ENCODE measurements at regions not wholly inside any gene's neighbourhood (a gene's known extent, or its start where the extent isn't known, plus 50 kb on each side); places are given as distances from the start of the nearest gene placed in this dataset.

DNA sequence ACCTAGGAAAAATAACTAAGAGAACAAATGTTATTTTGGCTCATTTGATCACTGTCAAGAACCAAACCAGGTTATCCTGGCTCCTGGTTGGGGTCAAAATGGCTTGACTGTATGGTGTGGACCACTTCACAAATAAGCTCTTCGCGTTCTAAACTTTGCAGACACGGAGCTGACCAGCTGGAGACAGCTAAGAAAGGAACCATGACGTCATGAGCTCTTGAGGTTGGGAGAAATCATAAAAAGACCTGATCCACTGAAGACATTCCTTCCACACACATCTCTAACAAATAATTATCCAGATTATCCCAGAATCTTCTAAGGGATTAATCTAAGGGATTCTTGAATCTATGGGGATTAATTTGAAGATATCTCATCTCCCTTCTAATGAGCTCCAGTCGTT is 321.5 kb upstream of the IGF1R start:
- CTCF ChIA-PET: interaction anchor here (0.6 to 2.2 kb wide), 5 partner anchors 15 to 122 kb away, joined by 3 to 15 read pairs (median 6); no protein-coding TSS in a partner anchor
- POLR2A ChIA-PET: no interaction called here
- Mint-ChIP-seq H3K27ac (no peak overlapping the region), H3K4me1 (peaks cover 18% of the 10 kb centered on the region), H3K27me3 (ENCODE audit: low read depth) (no peaks in the 10 kb centered on the region), H3K9me3 (peaks cover 45% of the 10 kb centered on the region), H3K4me3 (no peak overlapping the region), H3K36me3 (peaks cover 32% of the 10 kb centered on the region)
- TF ChIP-seq ZNF121 (CRISPR knock-in tag; IDR thresholded peaks at IDR 0.05): no peak
- TF ChIP-seq, protein P1, sequence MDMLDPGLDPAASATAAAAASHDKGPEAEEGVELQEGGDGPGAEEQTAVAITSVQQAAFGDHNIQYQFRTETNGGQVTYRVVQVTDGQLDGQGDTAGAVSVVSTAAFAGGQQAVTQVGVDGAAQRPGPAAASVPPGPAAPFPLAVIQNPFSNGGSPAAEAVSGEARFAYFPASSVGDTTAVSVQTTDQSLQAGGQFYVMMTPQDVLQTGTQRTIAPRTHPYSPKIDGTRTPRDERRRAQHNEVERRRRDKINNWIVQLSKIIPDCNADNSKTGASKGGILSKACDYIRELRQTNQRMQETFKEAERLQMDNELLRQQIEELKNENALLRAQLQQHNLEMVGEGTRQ (CRISPR knock-in tag; IDR thresholded peaks at IDR 0.05): no peak
- TF ChIP-seq, protein P2, sequence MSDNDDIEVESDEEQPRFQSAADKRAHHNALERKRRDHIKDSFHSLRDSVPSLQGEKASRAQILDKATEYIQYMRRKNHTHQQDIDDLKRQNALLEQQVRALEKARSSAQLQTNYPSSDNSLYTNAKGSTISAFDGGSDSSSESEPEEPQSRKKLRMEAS (CRISPR knock-in tag; IDR thresholded peaks at IDR 0.05): no peak
- TF ChIP-seq FOXJ3 (CRISPR knock-in tag; IDR thresholded peaks at IDR 0.05; ENCODE audit: borderline replicate concordance): no peak
- TF ChIP-seq NFE2L1 (CRISPR knock-in tag; IDR thresholded peaks at IDR 0.05): no peak
- TF ChIP-seq PRRX2 (CRISPR knock-in tag; IDR thresholded peaks at IDR 0.05): no peak
- no peak for TF ChIP-seq ELF4 (CRISPR knock-in tag; IDR thresholded peaks at IDR 0.05; ENCODE audit: low read depth)
- TF ChIP-seq, protein P3, sequence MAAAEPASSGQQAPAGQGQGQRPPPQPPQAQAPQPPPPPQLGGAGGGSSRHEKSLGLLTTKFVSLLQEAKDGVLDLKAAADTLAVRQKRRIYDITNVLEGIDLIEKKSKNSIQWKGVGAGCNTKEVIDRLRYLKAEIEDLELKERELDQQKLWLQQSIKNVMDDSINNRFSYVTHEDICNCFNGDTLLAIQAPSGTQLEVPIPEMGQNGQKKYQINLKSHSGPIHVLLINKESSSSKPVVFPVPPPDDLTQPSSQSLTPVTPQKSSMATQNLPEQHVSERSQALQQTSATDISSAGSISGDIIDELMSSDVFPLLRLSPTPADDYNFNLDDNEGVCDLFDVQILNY (CRISPR knock-in tag; IDR thresholded peaks at IDR 0.05): no peak
- TF ChIP-seq, protein P4, sequence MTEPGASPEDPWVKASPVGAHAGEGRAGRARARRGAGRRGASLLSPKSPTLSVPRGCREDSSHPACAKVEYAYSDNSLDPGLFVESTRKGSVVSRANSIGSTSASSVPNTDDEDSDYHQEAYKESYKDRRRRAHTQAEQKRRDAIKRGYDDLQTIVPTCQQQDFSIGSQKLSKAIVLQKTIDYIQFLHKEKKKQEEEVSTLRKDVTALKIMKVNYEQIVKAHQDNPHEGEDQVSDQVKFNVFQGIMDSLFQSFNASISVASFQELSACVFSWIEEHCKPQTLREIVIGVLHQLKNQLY (CRISPR knock-in tag; IDR thresholded peaks at IDR 0.05): no peak
- no peak for TF ChIP-seq KAT7 (CRISPR knock-in tag; IDR thresholded peaks at IDR 0.05; ENCODE audit: borderline replicate concordance)
- TF ChIP-seq, protein P5, sequence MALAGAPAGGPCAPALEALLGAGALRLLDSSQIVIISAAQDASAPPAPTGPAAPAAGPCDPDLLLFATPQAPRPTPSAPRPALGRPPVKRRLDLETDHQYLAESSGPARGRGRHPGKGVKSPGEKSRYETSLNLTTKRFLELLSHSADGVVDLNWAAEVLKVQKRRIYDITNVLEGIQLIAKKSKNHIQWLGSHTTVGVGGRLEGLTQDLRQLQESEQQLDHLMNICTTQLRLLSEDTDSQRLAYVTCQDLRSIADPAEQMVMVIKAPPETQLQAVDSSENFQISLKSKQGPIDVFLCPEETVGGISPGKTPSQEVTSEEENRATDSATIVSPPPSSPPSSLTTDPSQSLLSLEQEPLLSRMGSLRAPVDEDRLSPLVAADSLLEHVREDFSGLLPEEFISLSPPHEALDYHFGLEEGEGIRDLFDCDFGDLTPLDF (CRISPR knock-in tag; IDR thresholded peaks at IDR 0.05): no peak
- TF ChIP-seq SP1 (CRISPR knock-in tag; conservative IDR thresholded peaks at IDR 0.05): no peak
- no peak for TF ChIP-seq SMAD4 (CRISPR knock-in tag; IDR thresholded peaks at IDR 0.05)
- TF ChIP-seq, protein P6, sequence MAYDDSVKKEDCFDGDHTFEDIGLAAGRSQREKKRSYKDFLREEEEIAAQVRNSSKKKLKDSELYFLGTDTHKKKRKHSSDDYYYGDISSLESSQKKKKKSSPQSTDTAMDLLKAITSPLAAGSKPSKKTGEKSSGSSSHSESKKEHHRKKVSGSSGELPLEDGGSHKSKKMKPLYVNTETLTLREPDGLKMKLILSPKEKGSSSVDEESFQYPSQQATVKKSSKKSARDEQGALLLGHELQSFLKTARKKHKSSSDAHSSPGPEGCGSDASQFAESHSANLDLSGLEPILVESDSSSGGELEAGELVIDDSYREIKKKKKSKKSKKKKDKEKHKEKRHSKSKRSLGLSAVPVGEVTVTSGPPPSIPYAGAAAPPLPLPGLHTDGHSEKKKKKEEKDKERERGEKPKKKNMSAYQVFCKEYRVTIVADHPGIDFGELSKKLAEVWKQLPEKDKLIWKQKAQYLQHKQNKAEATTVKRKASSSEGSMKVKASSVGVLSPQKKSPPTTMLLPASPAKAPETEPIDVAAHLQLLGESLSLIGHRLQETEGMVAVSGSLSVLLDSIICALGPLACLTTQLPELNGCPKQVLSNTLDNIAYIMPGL (CRISPR knock-in tag; IDR thresholded peaks at IDR 0.05): no peak
- TF ChIP-seq MYBL2 (CRISPR knock-in tag; IDR thresholded peaks at IDR 0.05): no peak
- TF ChIP-seq NFYB (CRISPR knock-in tag; conservative IDR thresholded peaks at IDR 0.05; ENCODE audit: low read depth): no peak
- TF ChIP-seq, protein P7, sequence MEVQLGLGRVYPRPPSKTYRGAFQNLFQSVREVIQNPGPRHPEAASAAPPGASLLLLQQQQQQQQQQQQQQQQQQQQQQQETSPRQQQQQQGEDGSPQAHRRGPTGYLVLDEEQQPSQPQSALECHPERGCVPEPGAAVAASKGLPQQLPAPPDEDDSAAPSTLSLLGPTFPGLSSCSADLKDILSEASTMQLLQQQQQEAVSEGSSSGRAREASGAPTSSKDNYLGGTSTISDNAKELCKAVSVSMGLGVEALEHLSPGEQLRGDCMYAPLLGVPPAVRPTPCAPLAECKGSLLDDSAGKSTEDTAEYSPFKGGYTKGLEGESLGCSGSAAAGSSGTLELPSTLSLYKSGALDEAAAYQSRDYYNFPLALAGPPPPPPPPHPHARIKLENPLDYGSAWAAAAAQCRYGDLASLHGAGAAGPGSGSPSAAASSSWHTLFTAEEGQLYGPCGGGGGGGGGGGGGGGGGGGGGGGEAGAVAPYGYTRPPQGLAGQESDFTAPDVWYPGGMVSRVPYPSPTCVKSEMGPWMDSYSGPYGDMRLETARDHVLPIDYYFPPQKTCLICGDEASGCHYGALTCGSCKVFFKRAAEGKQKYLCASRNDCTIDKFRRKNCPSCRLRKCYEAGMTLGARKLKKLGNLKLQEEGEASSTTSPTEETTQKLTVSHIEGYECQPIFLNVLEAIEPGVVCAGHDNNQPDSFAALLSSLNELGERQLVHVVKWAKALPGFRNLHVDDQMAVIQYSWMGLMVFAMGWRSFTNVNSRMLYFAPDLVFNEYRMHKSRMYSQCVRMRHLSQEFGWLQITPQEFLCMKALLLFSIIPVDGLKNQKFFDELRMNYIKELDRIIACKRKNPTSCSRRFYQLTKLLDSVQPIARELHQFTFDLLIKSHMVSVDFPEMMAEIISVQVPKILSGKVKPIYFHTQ (CRISPR knock-in tag; IDR thresholded peaks at IDR 0.05): no peak
- TF ChIP-seq SMAD3 (CRISPR knock-in tag; IDR thresholded peaks at IDR 0.05; ENCODE audit: borderline replicate concordance): no peak
- ATAC-seq: no peak
- no peak for DNase-seq (ENCODE audit: low spot score)

DNA sequence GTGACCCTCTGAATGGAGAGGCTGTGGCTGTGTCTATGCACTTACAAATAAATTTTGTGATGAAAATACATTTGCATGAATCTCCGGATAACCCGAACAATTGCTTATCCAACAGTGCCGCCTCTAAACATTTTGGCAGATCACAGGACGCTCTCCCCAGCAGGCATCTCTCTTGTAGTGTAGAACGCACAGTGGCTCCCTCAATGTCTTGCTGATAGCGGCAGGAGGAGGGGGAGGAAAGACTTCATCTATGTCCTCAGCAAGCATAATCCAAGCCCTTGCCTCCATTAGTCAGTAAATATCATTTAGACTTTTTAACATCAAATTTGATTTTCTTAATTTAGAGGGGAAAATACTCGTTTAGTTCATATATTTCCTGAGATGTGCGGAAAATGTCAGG is 318.1 kb upstream of the IGF1R start:
- H3K4me3 Mint-ChIP-seq: no peak overlapping the region
- DNase-seq (ENCODE audit: low spot score) (no peak), ATAC-seq (peak; percentile 64)
- peaks cover 18% of the 10 kb centered on the region for H3K36me3 Mint-ChIP-seq
- CTCF ChIA-PET: interaction anchor here (1.4 kb wide), 1 partner anchor 18 kb away, joined by 6 read pairs; no protein-coding TSS in a partner anchor
- peaks cover 34% of the 10 kb centered on the region for H3K9me3 Mint-ChIP-seq
- H3K4me1 Mint-ChIP-seq: peaks cover 14% of the 10 kb centered on the region
- no peaks in the 10 kb centered on the region for H3K27me3 Mint-ChIP-seq (ENCODE audit: low read depth)
- H3K27ac Mint-ChIP-seq: no peak overlapping the region
- POLR2A ChIA-PET: no interaction called here
- TF ChIP-seq, protein P8, sequence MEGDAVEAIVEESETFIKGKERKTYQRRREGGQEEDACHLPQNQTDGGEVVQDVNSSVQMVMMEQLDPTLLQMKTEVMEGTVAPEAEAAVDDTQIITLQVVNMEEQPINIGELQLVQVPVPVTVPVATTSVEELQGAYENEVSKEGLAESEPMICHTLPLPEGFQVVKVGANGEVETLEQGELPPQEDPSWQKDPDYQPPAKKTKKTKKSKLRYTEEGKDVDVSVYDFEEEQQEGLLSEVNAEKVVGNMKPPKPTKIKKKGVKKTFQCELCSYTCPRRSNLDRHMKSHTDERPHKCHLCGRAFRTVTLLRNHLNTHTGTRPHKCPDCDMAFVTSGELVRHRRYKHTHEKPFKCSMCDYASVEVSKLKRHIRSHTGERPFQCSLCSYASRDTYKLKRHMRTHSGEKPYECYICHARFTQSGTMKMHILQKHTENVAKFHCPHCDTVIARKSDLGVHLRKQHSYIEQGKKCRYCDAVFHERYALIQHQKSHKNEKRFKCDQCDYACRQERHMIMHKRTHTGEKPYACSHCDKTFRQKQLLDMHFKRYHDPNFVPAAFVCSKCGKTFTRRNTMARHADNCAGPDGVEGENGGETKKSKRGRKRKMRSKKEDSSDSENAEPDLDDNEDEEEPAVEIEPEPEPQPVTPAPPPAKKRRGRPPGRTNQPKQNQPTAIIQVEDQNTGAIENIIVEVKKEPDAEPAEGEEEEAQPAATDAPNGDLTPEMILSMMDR (IDR thresholded peaks at IDR 0.05): no peak
- TF ChIP-seq NFATC4 (CRISPR knock-in tag; IDR thresholded peaks at IDR 0.05) (no peak), OVOL2 (CRISPR knock-in tag; IDR thresholded peaks at IDR 0.05; ENCODE audit: borderline replicate concordance) (no peak), CBFB (CRISPR knock-in tag; IDR thresholded peaks at IDR 0.05; ENCODE audit: low read depth) (no peak), FOXJ3 (CRISPR knock-in tag; IDR thresholded peaks at IDR 0.05; ENCODE audit: borderline replicate concordance) (no peak)
- TF ChIP-seq, protein P9, sequence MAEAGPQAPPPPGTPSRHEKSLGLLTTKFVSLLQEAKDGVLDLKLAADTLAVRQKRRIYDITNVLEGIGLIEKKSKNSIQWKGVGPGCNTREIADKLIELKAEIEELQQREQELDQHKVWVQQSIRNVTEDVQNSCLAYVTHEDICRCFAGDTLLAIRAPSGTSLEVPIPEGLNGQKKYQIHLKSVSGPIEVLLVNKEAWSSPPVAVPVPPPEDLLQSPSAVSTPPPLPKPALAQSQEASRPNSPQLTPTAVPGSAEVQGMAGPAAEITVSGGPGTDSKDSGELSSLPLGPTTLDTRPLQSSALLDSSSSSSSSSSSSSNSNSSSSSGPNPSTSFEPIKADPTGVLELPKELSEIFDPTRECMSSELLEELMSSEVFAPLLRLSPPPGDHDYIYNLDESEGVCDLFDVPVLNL (CRISPR knock-in tag; IDR thresholded peaks at IDR 0.05; ENCODE audit: borderline replicate concordance, low read depth): no peak

Data from WTC11 (cell line).